A549 (cell line): ENCODE measurements at regions not wholly inside any gene's neighbourhood (a gene's known extent, or its start where the extent isn't known, plus 50 kb on each side); places are given as distances from the start of the nearest gene placed in this dataset.

ENCODE experiments used
- ATAC-seq, 2 experiments: fragments of 200-7000 bp in 1 of 2; fragments of >200 bp in 1 of 2; cut with Nextera tagmentation in 1 of 2; cut with Tn5 transposase in 1 of 2; 3 replicates each; pipeline versions ENCODE4 v1.8.0 to v1.9.1; 2018 to 2020; ENCODE audit warnings: mild to moderate bottlenecking in 1 of 2, moderate library complexity in 1 of 2
- CTCF ChIA-PET: fragments of 300-600 bp; sonication (Branson Sonifier 250); formaldehyde crosslinking; extraction: SDS; loops from one replicate; lab custom pipeline; 2021; ENCODE audit warnings: antibody characterized with exemption, inconsistent platforms; lab: Yijun Ruan, JAX
- POLR2A ChIA-PET: fragments of 350-600 bp; formaldehyde crosslinking; extraction: SDS; loops from one replicate; lab custom pipeline; 2021; ENCODE audit warnings: antibody characterized with exemption, inconsistent platforms; lab: Yijun Ruan, JAX
- DNase-seq, 2 experiments: peaks; one replicate each; pipeline versions ENCODE4 v3.0.0 to v3.0.0-alpha.2; 2011 to 2016; ENCODE audit warnings: low read depth in 1 of 2, low spot score in 1 of 2
- FAIRE-seq: peaks from 2 replicates; lab custom pipeline; 2011; peaks lifted over from hg19 to GRCh38; lab: Jason Lieb, UNC
- H3K27ac ChIP-seq, 2 experiments: fragments of >200 bp; sonication (Bioruptor Twin); formaldehyde crosslinking; 3 replicates each; pipeline ENCODE4 v1.5.1; 2016 to 2017
- H3K4me1 ChIP-seq: fragments of >200 bp; sonication (Bioruptor Twin); formaldehyde crosslinking; 3 replicates; pipeline ENCODE4 v1.6.1; 2016
- H3K4me2 ChIP-seq: fragments of >200 bp; sonication (Bioruptor Twin); formaldehyde crosslinking; 3 replicates; pipeline ENCODE4 v1.6.1; 2016
- H3K4me3 ChIP-seq: fragments of >200 bp; sonication (Bioruptor Twin); formaldehyde crosslinking; 3 replicates; pipeline ENCODE4 v1.5.1; 2016
- H3K9me3 ChIP-seq: fragments of >200 bp; sonication (Bioruptor Twin); formaldehyde crosslinking; 3 replicates; pipeline ENCODE4 v1.6.1; 2016
- BCL3 ChIP-seq: fragments of >200 bp; sonication (Bioruptor Twin); formaldehyde crosslinking; IDR thresholded peaks from 3 replicates; pipeline ENCODE4 v1.6.1; 2016
- BHLHE40 ChIP-seq: IDR thresholded peaks from 2 replicates; pipeline ENCODE4 v1.6.1; 2012; ENCODE audit warnings: low read depth, low read length, inconsistent platforms
- CBX2 ChIP-seq: fragments of 200-600 bp; sonication (generic); IDR thresholded peaks from 2 replicates; pipeline ENCODE4 v1.6.1; 2016; ENCODE audit warnings: low read depth, mild to moderate bottlenecking, borderline replicate concordance
- CTCF ChIP-seq: fragments of >200 bp; sonication (Bioruptor Twin); formaldehyde crosslinking; IDR thresholded peaks from 3 replicates; pipeline ENCODE4 v1.5.1; 2016
- E2F6 ChIP-seq: IDR thresholded peaks from 2 replicates; pipeline ENCODE4 v1.6.1; 2012; ENCODE audit warnings: low read depth, borderline replicate concordance
- EHMT2 ChIP-seq: fragments of 200-600 bp; sonication (generic); IDR thresholded peaks from 2 replicates; pipeline ENCODE4 v1.6.1; 2016; ENCODE audit warnings: antibody characterized with exemption, low read depth, mild to moderate bottlenecking, moderate library complexity
- EP300 ChIP-seq, 2 experiments: fragments of >200 bp; sonication (Bioruptor Twin); formaldehyde crosslinking; IDR thresholded peaks; 2 replicates in 1 of 2; 3 replicates in 1 of 2; pipeline ENCODE4 v1.6.1; 2016 to 2017
- ESRRA ChIP-seq: fragments of 150-350 bp; IDR thresholded peaks from 2 replicates; pipeline ENCODE4 v1.6.1; 2014; ENCODE audit warnings: mild to moderate bottlenecking, low read length, borderline replicate concordance
- FOSL2 ChIP-seq, 2 experiments: fragments of 450-650 bp in 1 of 2; fragments of >200 bp in 1 of 2; sonication (Bioruptor Twin) in 1 of 2; formaldehyde crosslinking; IDR thresholded peaks; 2 replicates each; pipeline versions ENCODE4 v1.5.0 to v1.6.1; 2016 to 2020; ENCODE audit warnings: mild to moderate bottlenecking in 1 of 2, moderate library complexity in 1 of 2
- FOXS1 ChIP-seq: fragments of 250-450 bp; sonication (Bioruptor Pico); IDR thresholded peaks from 2 replicates; pipeline ENCODE4 v1.5.0; 2020; ENCODE audit warnings: mild to moderate bottlenecking, moderate library complexity
- GATA3 ChIP-seq: IDR thresholded peaks from 2 replicates; pipeline ENCODE4 v1.6.1; 2012; ENCODE audit warnings: borderline replicate concordance
- HDAC2 ChIP-seq: fragments of 200-600 bp; sonication (generic); IDR thresholded peaks from 2 replicates; pipeline ENCODE4 v1.6.1; 2016
- KDM5A ChIP-seq: fragments of 200-600 bp; sonication (generic); IDR thresholded peaks from 2 replicates; pipeline ENCODE4 v1.6.1; 2016; ENCODE audit warnings: antibody characterized with exemption, mild to moderate bottlenecking
- MYC ChIP-seq: IDR thresholded peaks from 2 replicates; pipeline ENCODE4 v1.6.1; 2012; ENCODE audit warnings: mild to moderate bottlenecking, inconsistent platforms, low read length, improper control_type of control experiment, borderline replicate concordance
- NR3C1 ChIP-seq: fragments of >200 bp; sonication (Bioruptor Twin); formaldehyde crosslinking; IDR thresholded peaks from 3 replicates; pipeline ENCODE4 v1.6.1; 2017
- POLR2A ChIP-seq: IDR thresholded peaks from 2 replicates; pipeline ENCODE4 v1.6.1; 2012; ENCODE audit warnings: mild to moderate bottlenecking, low read length
- POLR2AphosphoS2 ChIP-seq: conservative IDR thresholded peaks from 2 replicates; pipeline ENCODE4 v1.6.1; 2012; ENCODE audit warnings: low read length, improper control_type of control experiment, inconsistent platforms
- REST ChIP-seq: fragments of 200-600 bp; sonication (generic); IDR thresholded peaks from 2 replicates; pipeline ENCODE4 v1.6.1; 2016; ENCODE audit warnings: antibody characterized with exemption, mild to moderate bottlenecking, moderate library complexity
- RFX5 ChIP-seq: fragments of 450-650 bp; IDR thresholded peaks from 2 replicates; pipeline ENCODE4 v1.7.1; 2014; ENCODE audit warnings: antibody characterized with exemption, mild to moderate bottlenecking, moderate library complexity
- RNF2 ChIP-seq: fragments of 200-600 bp; sonication (generic); IDR thresholded peaks from 2 replicates; pipeline ENCODE4 v1.6.1; 2016; ENCODE audit warnings: low read depth, mild to moderate bottlenecking, antibody characterized with exemption, moderate library complexity, borderline replicate concordance
- TP53 ChIP-seq: fragments of 250-450 bp; sonication (Bioruptor Pico); IDR thresholded peaks from 2 replicates; pipeline ENCODE4 v1.5.0; 2021; ENCODE audit warnings: mild to moderate bottlenecking, moderate library complexity
- USF2 ChIP-seq: fragments of 450-650 bp; IDR thresholded peaks from 2 replicates; pipeline ENCODE4 v1.6.1; 2014; ENCODE audit warnings: antibody characterized with exemption
- ZFP36 ChIP-seq: fragments of 450-650 bp; IDR thresholded peaks from 2 replicates; pipeline ENCODE4 v1.6.1; 2014; ENCODE audit warnings: borderline replicate concordance; ENCODE audit not compliant: partially characterized antibody
- ZSCAN20 ChIP-seq: fragments of 250-450 bp; sonication (Bioruptor Pico); IDR thresholded peaks from 2 replicates; pipeline ENCODE4 v1.8.0; 2022; ENCODE audit warnings: mild to moderate bottlenecking, moderate library complexity
- WGBS: methylation state at CpG from one replicate; pipeline ENCODE4 v1.1.6; 2017; ENCODE audit errors: missing lambda C conversion rate; 5-methylcytosine and 5-hydroxymethylcytosine counted together

- TF ChIP-seq EP300 (IDR thresholded peaks at IDR 0.05) (no peak), POLR2AphosphoS2 (no peak), TP53 (CRISPR knock-in tag) (no peak)
These were observed 568.6 kb upstream of the BOD1L1 start (continued) for GRCh38 chr4:14196131-14196530.

GRCh38 chr4:14215116-14215770 lies 587.7 kb upstream of the BOD1L1 start:
- ATAC-seq (no peak), FAIRE-seq (no peak)
- 54% methylated on average over 6 of the region's 6 CpGs for WGBS

GRCh38 chr4:14217401-14217800 lies 589.9 kb upstream of the BOD1L1 start:
- ChIA-PET CTCF (no interaction called here), POLR2A (no interaction called here)
- no peak for TF ChIP-seq ESRRA
- TF ChIP-seq HDAC2 = no peak
- no peak for TF ChIP-seq NR3C1
- TF ChIP-seq MYC = no peak
- no peak for TF ChIP-seq EP300 (IDR thresholded peaks at IDR 0.05)
- TF ChIP-seq REST = no peak
- no peak for TF ChIP-seq GATA3
- TF ChIP-seq CBX2 = no peak
- no peak for TF ChIP-seq POLR2A
- TF ChIP-seq TP53 (CRISPR knock-in tag) = no peak
- TF ChIP-seq FOSL2 (IDR thresholded peaks at IDR 0.05) = no peak
- no peak for TF ChIP-seq FOSL2 (CRISPR knock-in tag; IDR thresholded peaks at IDR 0.05)
- no peak for TF ChIP-seq ZSCAN20
- TF ChIP-seq ZFP36 = no peak
- TF ChIP-seq EHMT2 = no peak
- no peak for TF ChIP-seq BHLHE40
- ATAC-seq = no peak
- DNase-seq = no peak
- H3K4me3 ChIP-seq = no peak overlapping the region
- WGBS = 65% methylated on average over 3 of the region's 3 CpGs
- no peak overlapping the region for H3K27ac ChIP-seq
- FAIRE-seq = no peak
- no peak overlapping the region for H3K4me2 ChIP-seq
- H3K9me3 ChIP-seq = no peaks in the 10 kb centered on the region
- no peaks in the 10 kb centered on the region for H3K4me1 ChIP-seq

More at GRCh38 chr4:14215116-14215770, 587.7 kb upstream of the BOD1L1 start:
- ChIA-PET CTCF (no interaction called here), POLR2A (no interaction called here)
- no peaks in the 10 kb centered on the region for H3K9me3 ChIP-seq
- H3K27ac ChIP-seq = no peak overlapping the region
- TF ChIP-seq BCL3 = no peak
- TF ChIP-seq ZSCAN20 = no peak
- no peak for TF ChIP-seq RFX5
- TF ChIP-seq, all 56 proteins: peak for 0
- no peak for DNase-seq
- no peak overlapping the region for H3K4me3 ChIP-seq
- no peak overlapping the region for H3K4me2 ChIP-seq
- H3K4me1 ChIP-seq = no peaks in the 10 kb centered on the region

GRCh38 chr4:14218641-14219040 lies 591.1 kb upstream of the BOD1L1 start:
- ChIA-PET CTCF (no interaction called here), POLR2A (no interaction called here)
- Histone ChIP-seq H3K4me2 (no peak overlapping the region), H3K27ac (no peak overlapping the region), H3K4me3 (no peak overlapping the region), H3K4me1 (no peaks in the 10 kb centered on the region), H3K9me3 (no peaks in the 10 kb centered on the region)
- DNase-seq (no peak), ATAC-seq (no peak), FAIRE-seq (no peak)
- WGBS = 89% methylated on average over 4 of the region's 4 CpGs
- TF ChIP-seq NR3C1 (no peak), BHLHE40 (no peak), KDM5A (no peak), FOSL2 (IDR thresholded peaks at IDR 0.05) (no peak), FOSL2 (CRISPR knock-in tag; IDR thresholded peaks at IDR 0.05) (no peak), CTCF (no peak), RNF2 (no peak), TP53 (CRISPR knock-in tag) (no peak), ZSCAN20 (no peak), USF2 (no peak), FOXS1 (no peak), E2F6 (no peak)
